ENCODE measurements at regions not wholly inside any gene's neighbourhood (a gene's known extent, or its start where the extent isn't known, plus 50 kb on each side); places are given as distances from the start of the nearest gene placed in this dataset.
"Not testable (repeated sequence)": the region's sequence is repeated elsewhere in the genome, so short reads cannot be mapped to it uniquely, and the experiment has no call there.

GRCh38 chr2:109669731-109670130 is 55.6 kb downstream of the SOWAHC start:
- DNase-seq = no peak
- in situ Hi-C loops (cut with MboI; ENCODE audit: low pct_unique_long_range_greater_than_20kb, low sequenced_read_pairs) = no loop called here

- in situ Hi-C loops (cut with MboI; ENCODE audit: low pct_unique_long_range_greater_than_20kb, low sequenced_read_pairs) = no loop called here
- no peak for DNase-seq
These were observed 56.6 kb downstream of the SOWAHC start for GRCh38 chr2:109670556-109671411.

- in situ Hi-C loops (cut with MboI; ENCODE audit: low pct_unique_long_range_greater_than_20kb, low sequenced_read_pairs) = no loop called here
These were observed 60.9 kb downstream of the SOWAHC start for GRCh38 chr2:109674894-109675534.

GRCh38 chr2:109675666-109676345 is 61.6 kb downstream of the SOWAHC start:
- no peak for DNase-seq
- in situ Hi-C loops (cut with MboI; ENCODE audit: low pct_unique_long_range_greater_than_20kb, low sequenced_read_pairs) = no loop called here

More at GRCh38 chr2:109674894-109675534, 60.9 kb downstream of the SOWAHC start:
- DNase-seq = no peak

- in situ Hi-C loops (cut with MboI; ENCODE audit: low pct_unique_long_range_greater_than_20kb, low sequenced_read_pairs) = no loop called here
- no peak for DNase-seq
These were observed 62.3 kb downstream of the SOWAHC start for GRCh38 chr2:109676346-109676902.

GRCh38 chr2:109677121-109677731 is 63.1 kb downstream of the SOWAHC start:
- in situ Hi-C loops (cut with MboI; ENCODE audit: low pct_unique_long_range_greater_than_20kb, low sequenced_read_pairs); DNase-seq: not testable (repeated sequence)

- in situ Hi-C loops (cut with MboI; ENCODE audit: low pct_unique_long_range_greater_than_20kb, low sequenced_read_pairs) = no loop called here
- DNase-seq = no peak
These were observed 63.8 kb downstream of the SOWAHC start for GRCh38 chr2:109677835-109678580.

GRCh38 chr2:109678724-109679201 is 64.6 kb downstream of the SOWAHC start:
- DNase-seq; in situ Hi-C loops (cut with MboI; ENCODE audit: low pct_unique_long_range_greater_than_20kb, low sequenced_read_pairs): not testable (repeated sequence)

GRCh38 chr2:109679225-109679624 is 65.1 kb downstream of the SOWAHC start:
- DNase-seq = no peak

GRCh38 chr2:109679626-109680025 is 65.5 kb downstream of the SOWAHC start:
- in situ Hi-C loops (cut with MboI; ENCODE audit: low pct_unique_long_range_greater_than_20kb, low sequenced_read_pairs) = no loop called here
- DNase-seq = no peak

More at GRCh38 chr2:109679225-109679624, 65.1 kb downstream of the SOWAHC start:
- in situ Hi-C loops (cut with MboI; ENCODE audit: low pct_unique_long_range_greater_than_20kb, low sequenced_read_pairs) = no loop called here

- in situ Hi-C loops (cut with MboI; ENCODE audit: low pct_unique_long_range_greater_than_20kb, low sequenced_read_pairs) = no loop called here
These were observed 66.5 kb downstream of the SOWAHC start for GRCh38 chr2:109680523-109681297.

GRCh38 chr2:109681633-109682380 is 67.6 kb downstream of the SOWAHC start:
- in situ Hi-C loops (cut with MboI; ENCODE audit: low pct_unique_long_range_greater_than_20kb, low sequenced_read_pairs) = no loop called here
- DNase-seq = no peak

More at GRCh38 chr2:109680523-109681297, 66.5 kb downstream of the SOWAHC start:
- no peak for DNase-seq

- in situ Hi-C loops (cut with MboI; ENCODE audit: low pct_unique_long_range_greater_than_20kb, low sequenced_read_pairs) = no loop called here
- DNase-seq = no peak
These were observed 69.3 kb downstream of the SOWAHC start for GRCh38 chr2:109683452-109683851.

- in situ Hi-C loops (cut with MboI; ENCODE audit: low pct_unique_long_range_greater_than_20kb, low sequenced_read_pairs) = no loop called here
- no peak for DNase-seq
These were observed 71.3 kb downstream of the SOWAHC start for GRCh38 chr2:109685453-109685852.

- no peak for DNase-seq
- in situ Hi-C loops (cut with MboI; ENCODE audit: low pct_unique_long_range_greater_than_20kb, low sequenced_read_pairs) = no loop called here
These were observed 72.8 kb downstream of the SOWAHC start for GRCh38 chr2:109686921-109687320.

GRCh38 chr2:109689182-109689930 is 75.2 kb downstream of the SOWAHC start:
- DNase-seq = no peak

More at GRCh38 chr2:109689182-109689930, 75.2 kb downstream of the SOWAHC start:
- in situ Hi-C loops (cut with MboI; ENCODE audit: low pct_unique_long_range_greater_than_20kb, low sequenced_read_pairs) = no loop called here
